ENCODE measurements at regions not wholly inside any gene's neighbourhood (a gene's known extent, or its start where the extent isn't known, plus 50 kb on each side); places are given as distances from the start of the nearest gene placed in this dataset.
"Not testable (repeated sequence)": the region's sequence is repeated elsewhere in the genome, so short reads cannot be mapped to it uniquely, and the experiment has no call there.

- DNase-seq, result no peak
These were observed 141.0 kb upstream of the BNIP2 start for GRCh38 chr15:59830098-59830497.

- no peak for DNase-seq
These were observed 139.7 kb upstream of the BNIP2 start for GRCh38 chr15:59828861-59829260.

- DNase-seq, result no peak
These were observed 139.1 kb upstream of the BNIP2 start for GRCh38 chr15:59828263-59828662.

- no peak for DNase-seq
These were observed 136.8 kb upstream of the BNIP2 start for GRCh38 chr15:59825901-59826300.

GRCh38 chr15:59821286-59821685 is 132.2 kb upstream of the BNIP2 start:
- no peak for DNase-seq

GRCh38 chr15:59819092-59819491 is 130.0 kb upstream of the BNIP2 start:
- DNase-seq, result no peak

GRCh38 chr15:59818336-59818735 is 129.2 kb upstream of the BNIP2 start:
- DNase-seq, result no peak

DNA sequence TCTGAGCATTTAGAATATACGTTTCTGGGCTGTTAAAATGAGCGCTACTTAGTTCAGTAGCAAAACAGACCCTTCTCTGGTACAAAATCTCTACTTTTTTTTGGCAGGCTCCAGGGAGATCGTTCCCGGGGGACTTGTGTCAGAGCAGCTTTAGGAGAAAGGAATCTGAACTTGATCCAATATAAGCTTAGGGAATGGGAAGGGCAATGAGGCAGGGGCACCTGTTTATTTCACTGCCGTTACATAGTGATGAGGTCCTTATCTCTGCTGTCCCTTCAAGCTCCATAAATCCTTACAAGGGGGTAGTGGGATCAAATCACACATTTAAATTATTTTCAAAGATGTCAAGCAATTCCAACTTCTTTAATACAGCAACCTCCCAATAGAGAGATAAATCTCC is 128.7 kb upstream of the BNIP2 start:
- no peak for DNase-seq

DNA sequence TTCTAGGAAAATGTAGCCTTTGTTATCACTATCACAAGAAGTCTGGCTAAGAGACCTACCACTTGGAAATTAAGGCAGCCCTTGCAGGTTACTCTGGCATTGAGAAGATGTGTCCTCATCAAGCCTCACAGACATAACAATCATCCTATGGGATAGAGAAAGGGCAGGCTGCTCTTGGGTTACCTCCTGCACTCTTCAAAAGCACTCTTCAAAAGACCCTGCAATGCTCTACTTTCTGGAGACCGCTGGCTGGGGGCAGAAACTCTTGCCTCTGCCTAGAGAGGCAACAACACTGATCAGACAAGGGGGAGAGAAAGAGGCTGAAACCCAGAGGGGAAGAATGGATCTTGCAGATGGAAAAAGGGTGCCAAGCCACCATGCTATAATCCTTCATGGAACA is 127.9 kb upstream of the BNIP2 start:
- no peak for DNase-seq

DNA sequence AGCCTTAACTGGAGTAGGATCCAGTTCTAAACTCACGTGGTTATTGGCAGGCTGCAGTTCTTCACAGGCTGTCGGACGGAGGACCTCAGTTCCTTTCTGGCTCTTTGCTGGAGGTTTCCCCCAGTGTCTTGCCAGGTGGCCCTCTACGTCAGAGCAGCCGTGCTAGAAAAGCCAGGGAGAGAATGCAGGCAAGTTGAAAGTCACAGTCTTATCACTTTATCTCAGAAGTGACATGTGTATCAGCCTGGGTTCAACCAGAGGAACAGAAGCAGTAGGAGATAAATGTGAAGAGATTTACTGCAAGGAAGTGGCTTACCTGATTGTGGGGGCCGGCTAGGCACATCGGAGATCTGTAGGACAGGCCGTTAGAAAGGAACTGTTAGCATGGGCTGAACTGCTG is 125.3 kb upstream of the BNIP2 start:
- no peak for DNase-seq

- no peak for DNase-seq
These were observed 123.8 kb upstream of the BNIP2 start for GRCh38 chr15:59812889-59813288.

GRCh38 chr15:59812250-59812870 is 123.2 kb upstream of the BNIP2 start:
- no peak for DNase-seq

DNA sequence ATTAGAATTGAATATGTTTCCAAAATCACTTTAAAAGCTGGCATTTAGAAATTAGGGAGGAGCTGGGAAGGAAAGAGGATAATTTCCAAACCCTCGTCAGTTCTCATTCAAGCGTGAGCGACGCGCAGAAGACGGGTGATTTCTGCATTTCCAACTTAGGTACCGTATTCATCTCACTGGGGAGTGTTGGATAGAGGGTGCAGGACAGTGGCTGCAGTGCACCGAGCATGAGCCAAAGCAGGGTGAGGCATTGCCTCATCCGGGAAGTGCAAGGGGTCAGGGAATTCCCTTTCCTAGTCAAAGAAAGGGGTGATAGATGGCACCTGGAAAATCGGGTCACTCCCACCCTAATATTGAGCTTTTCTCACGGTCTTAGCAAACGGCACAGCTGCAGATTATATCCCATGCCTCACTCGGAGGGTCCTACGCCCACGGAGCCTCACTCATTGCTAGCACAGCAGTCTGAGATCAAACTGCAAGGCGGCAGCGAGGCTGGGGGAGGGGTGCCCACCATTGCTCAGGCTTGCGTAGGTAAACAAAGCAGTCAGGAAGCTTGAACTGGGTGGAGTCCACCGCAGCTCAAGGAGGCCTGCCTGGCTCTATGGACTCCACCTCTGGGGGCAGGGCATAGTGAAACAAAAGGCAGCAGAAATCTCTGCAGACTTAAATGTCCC is 114.3 kb upstream of the BNIP2 start:
- DNase-seq, result not testable (repeated sequence)

DNA sequence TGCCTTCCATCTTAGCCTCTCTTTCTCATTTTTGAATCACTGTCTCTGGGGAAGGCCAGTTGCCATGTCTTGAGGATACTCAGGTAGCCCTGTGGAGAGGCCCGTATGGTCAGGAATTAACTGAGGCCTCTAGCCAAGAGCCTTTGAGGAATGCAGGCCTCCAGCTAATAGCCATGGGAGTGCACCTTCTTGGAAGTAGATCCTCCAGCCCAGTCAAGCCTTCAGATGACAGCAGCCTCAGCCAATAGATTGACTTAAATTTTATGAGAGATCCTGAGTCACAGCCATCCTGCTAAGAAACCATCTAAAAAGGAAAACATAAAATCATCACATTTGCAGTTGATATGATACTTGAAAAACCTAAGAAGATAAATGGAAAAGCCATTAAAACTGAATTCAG is 112.5 kb upstream of the BNIP2 start:
- no peak for DNase-seq

DNA sequence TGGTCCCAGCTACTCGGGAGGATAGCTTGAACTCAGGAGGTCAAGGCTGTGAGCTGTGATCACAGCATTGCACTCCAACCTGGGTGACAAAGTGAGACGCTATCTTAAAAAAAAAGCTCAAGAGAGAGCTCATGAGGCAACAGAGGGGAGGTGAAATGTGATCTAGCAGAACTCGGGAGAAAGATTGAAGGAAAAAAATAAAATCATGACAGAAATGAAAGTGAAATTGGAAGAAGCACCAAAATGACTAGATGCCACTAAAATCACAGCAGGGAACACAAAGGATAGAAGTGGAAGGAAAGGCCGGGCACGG is 109.4 kb upstream of the BNIP2 start:
- DNase-seq, result no peak

GRCh38 chr15:59797756-59798604 is 108.9 kb upstream of the BNIP2 start:
- DNase-seq, result no peak

GRCh38 chr15:59794229-59794886 is 105.2 kb upstream of the BNIP2 start:
- DNase-seq, result no peak

DNA sequence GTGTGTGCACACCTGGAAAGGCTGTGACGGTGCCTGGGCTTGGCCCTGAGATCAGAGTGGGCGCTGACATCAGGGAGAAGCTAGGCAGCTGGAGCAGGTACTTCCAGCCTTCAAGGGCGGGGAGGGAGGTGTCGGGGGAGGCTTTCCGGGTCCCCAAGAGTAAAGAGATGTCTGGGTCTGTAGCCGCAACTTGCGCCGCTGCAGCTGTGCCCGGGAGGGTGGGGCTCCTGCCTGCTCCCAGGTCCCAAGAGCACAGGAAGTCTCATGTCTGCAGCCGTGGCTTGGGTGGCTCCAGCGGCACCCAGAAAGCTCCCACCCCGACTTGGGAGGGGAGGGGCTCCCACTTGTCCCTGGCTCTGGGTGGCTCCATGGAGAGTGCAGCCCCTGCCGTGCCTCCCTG is 103.2 kb upstream of the BNIP2 start:
- no peak for DNase-seq

DNA sequence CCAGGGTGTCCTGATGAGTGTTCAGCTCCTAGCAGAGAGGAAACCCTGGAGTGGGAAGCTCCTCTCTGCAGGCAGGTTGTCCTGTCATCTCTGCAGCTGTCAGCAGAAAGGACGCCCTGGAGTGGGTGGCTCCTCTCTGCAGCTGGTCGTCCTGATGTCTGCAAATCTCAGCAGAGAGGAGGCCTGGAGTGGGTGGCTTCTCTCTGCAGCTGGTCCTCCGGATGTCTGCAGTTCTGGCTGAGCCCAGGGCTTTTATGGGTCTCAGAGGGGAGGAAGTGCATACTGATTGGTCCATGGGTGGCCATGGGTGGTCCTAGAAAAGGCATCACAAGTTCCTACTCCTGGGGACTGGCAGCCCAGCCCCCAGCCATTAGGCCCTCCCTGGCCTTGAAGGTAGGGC is 102.6 kb upstream of the BNIP2 start:
- no peak for DNase-seq

GRCh38 chr15:59791079-59791478 is 102.0 kb upstream of the BNIP2 start:
- DNase-seq, result no peak

DNA sequence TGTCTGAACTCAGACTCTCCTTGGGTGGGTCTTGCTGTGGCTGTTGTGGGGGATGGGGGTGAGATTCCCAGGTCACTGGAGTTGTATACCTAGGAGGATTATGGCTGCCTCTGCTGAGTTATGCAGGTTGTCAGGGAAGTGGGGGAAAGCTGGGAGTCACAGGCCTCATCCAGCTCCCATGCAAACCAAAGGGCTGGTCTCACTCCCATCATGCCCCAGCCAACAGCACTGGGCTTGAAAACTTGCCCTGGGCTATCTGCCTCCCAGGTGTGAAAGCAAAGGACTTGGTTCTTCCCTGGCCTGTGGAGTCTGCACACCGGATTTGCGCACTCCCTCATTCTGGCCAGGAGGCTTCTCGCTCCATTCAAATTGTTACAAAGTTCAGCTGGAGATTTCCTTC is 97.3 kb upstream of the BNIP2 start:
- not testable (repeated sequence) for DNase-seq

DNA sequence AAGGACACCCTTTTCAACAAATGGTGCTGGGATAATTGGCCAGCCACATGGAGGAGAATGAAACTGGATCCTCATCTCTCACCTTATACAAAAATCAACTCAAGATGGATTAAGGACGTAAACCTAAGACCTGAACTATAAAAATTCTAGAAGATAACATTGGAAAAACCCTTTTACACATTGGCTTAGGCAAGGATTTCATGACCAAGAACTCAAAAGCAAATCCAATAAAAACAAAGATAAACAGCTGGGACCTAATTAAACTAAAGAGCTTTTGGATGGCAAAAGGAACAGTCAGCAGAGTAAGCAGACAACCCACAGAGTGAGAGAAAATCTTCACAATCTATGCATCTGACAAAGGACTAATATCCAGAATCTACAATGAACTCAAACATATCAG is 96.9 kb upstream of the BNIP2 start:
- not testable (repeated sequence) for DNase-seq

DNA sequence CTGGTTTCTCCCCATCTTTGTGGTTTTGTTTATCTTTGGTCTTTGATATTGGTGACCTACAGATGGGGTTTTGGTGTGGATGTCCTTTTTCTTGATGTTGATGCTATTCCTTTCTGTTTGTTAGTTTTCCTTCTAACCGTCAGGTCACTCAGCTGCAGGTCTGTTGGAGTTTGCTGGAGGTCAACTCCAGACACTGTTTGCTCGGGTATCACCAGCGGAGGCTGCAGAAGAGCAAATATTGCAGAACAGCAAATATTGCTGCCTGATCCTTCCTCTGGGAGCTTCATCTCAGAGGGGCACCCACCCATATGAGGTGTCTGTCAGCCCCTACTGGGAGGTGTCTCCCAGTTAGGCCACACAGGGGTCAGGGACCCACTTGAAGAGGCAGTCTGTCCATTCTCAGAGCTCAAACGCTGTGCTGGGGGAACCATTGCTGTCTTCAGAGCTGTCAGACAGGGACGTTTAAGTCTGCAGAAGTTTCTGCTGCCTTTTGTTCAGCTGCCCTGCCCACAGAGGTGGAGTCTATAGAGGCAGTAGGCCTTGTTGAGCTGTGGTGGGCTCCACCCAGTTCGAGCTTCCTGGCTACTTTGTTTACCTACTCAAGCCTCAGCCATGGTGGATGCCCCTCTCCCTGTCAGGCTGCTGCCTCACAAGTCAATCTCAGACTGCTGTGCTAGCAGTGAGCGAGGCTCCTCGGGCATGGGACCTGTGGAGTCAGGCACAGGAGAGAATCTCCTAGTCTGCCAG is 94.8 kb upstream of the BNIP2 start:
- DNase-seq, result not testable (repeated sequence)
